ENCODE measurements at regions not wholly inside any gene's neighbourhood (a gene's known extent, or its start where the extent isn't known, plus 50 kb on each side); places are given as distances from the start of the nearest gene placed in this dataset.

DNA sequence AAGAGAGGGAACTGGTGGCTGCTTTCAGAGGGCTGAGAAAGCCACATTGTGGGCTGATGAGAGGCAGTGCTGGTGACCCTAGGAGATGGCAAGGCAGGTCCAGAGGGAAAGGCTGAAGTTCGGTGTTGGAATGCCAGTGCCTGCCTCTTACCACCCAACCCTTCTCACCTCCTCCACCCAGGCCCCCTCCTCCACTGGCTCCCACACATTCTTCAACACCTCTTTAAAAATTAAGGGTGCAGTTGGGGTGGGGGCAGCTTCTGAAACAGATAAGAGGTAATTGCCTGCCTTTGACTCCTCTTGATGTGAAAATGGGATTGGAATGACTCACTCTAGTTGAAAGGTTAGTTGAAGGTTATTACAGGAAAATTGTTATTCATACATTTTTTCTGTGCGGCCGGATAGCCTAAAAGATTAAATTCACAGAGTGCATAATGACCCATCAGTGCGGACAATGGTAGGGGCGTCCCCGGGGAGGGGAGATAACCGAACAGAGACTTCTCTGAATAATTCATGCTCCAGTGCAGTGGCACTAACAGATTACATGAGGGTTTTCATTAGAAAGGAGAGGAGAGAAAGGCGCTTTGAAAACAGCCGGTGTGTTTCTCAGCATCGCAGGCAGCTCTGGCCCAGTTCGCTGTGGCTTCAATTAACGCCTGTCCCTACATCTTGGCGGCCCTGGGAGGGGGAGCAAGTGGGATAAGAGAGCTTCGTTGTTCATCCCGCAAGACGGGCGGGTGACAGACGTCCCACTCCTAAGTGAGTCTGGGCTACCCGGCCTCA, 212.4 kb downstream of the TLE3 start:
- WGBS, 2 donors = 24 to 32% methylated on average over 19 of the region's 19 CpGs
- Histone ChIP-seq H3K36me3 (no peaks in the 10 kb centered on the region), H3K4me1 (no peaks in the 10 kb centered on the region), H3K27ac (no peak overlapping the region), H3K4me3 (no peak overlapping the region), H3K27me3 (peaks cover 0 to 79% (median 50%) of the 10 kb centered on the region in 7 donors), H3K9me3 (no peaks in the 10 kb centered on the region)
- no peak for DNase-seq
- intact Hi-C loops (cut with DNase I) = no loop called here
- no peak for TF ChIP-seq CTCF (IDR thresholded peaks at IDR 0.05)
- ATAC-seq = no peak

DNA sequence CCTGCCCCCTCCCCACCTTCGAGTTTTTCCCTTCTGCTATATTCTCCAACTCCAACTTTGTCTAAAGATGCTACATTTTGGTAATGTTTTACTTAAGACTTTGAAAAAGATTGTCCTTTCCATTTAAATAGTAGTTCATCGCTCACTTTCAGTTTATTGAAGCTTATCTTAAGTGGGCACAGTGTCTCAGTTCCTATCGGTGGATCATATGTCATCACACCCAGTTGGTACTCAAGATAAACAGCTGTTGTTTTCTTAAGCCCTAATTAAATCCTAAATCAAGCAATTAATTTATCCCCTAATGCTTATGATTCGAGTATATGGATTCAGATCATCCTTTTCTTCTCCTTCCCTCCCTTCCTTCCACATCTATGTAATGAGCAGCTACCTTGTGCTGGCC, 210.7 kb downstream of the TLE3 start:
- no peak overlapping the region for H3K4me3 ChIP-seq
- ATAC-seq = no peak
- 42 to 44% methylated on average over 4 of the region's 4 CpGs for WGBS, 2 donors

DNA sequence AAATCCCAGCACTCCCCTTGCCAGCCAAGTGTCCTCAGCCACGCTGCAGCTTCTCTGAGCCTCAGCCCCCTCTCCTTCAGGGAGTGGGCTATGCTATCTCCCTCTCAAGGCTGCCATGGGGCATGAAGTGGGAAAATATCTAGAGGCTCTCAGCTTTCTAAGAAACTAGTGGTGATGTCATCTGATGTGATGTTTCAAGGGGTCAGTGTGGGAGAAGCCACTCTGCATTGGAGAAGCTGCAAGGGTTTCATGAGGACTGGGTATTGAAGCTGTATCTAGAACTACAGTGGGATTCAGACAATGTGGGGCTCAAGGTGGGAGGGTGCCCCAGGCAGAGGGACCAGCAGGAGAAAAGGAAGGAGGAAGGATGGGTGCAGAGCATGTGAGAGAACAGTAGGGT, 210.2 kb downstream of the TLE3 start:
- no peak for DNase-seq
- no peak overlapping the region for H3K4me3 ChIP-seq
- WGBS, 2 donors = 79 to 88% methylated on average over 1 of the region's 1 CpG
- peaks cover 0 to 63% (median 54%) of the 10 kb centered on the region in 7 donors for H3K27me3 ChIP-seq
- no peak overlapping the region for H3K27ac ChIP-seq
- no peaks in the 10 kb centered on the region for H3K4me1 ChIP-seq
- intact Hi-C loops (cut with DNase I) = no loop called here
- H3K9me3 ChIP-seq = no peaks in the 10 kb centered on the region
- no peak for TF ChIP-seq CTCF (IDR thresholded peaks at IDR 0.05)
- H3K36me3 ChIP-seq = no peaks in the 10 kb centered on the region
- ATAC-seq = no peak

More for the DNA sequence above, 210.7 kb downstream of the TLE3 start:
- no peaks in the 10 kb centered on the region for H3K9me3 ChIP-seq
- intact Hi-C loops (cut with DNase I) = no loop called here
- no peak for DNase-seq
- no peaks in the 10 kb centered on the region for H3K36me3 ChIP-seq
- no peaks in the 10 kb centered on the region for H3K4me1 ChIP-seq
- TF ChIP-seq CTCF (IDR thresholded peaks at IDR 0.05) = no peak
- H3K27me3 ChIP-seq = peaks cover 0 to 68% (median 51%) of the 10 kb centered on the region in 7 donors
- H3K27ac ChIP-seq = no peak overlapping the region

GRCh38 chr15:69888406-69888805, 209.3 kb downstream of the TLE3 start:
- H3K36me3 ChIP-seq = no peaks in the 10 kb centered on the region
- H3K4me1 ChIP-seq = peaks cover 0 to under 1% (median 0%) of the 10 kb centered on the region in 9 donors
- H3K27me3 ChIP-seq = peaks cover 0 to 60% (median 53%) of the 10 kb centered on the region in 7 donors
- intact Hi-C loops (cut with DNase I) = no loop called here
- no peak for ATAC-seq
- no peaks in the 10 kb centered on the region for H3K9me3 ChIP-seq
- no peak for TF ChIP-seq CTCF (IDR thresholded peaks at IDR 0.05)
- DNase-seq = no peak
- WGBS, 2 donors = 54 to 64% methylated on average over 2 of the region's 2 CpGs
- no peak overlapping the region for H3K4me3 ChIP-seq
- no peak overlapping the region for H3K27ac ChIP-seq

All from heart right ventricle (tissue), 16 donors.